Ascending aorta (tissue), 2 donors: ENCODE measurements at regions not wholly inside any gene's neighbourhood (a gene's known extent, or its start where the extent isn't known, plus 50 kb on each side); places are given as distances from the start of the nearest gene placed in this dataset.

Experiments used
- DNase-seq, 2 donors: peaks; one replicate each; pipeline ENCODE4 v3.0.0-alpha.2; 2019; ENCODE audit warnings: low spot score in 2 of 2
- H3K27ac ChIP-seq, 2 donors: fragments of 200-600 bp; sonication (generic); one replicate each; pipeline ENCODE4 v1.5.1; 2016 to 2017; ENCODE audit warnings: mild to moderate bottlenecking in 1 of 2
- H3K27me3 ChIP-seq: fragments of 200-600 bp; sonication (generic); one replicate; pipeline ENCODE4 v1.5.1; 2017
- H3K36me3 ChIP-seq, 2 donors: fragments of 200-600 bp; sonication (generic); one replicate each; pipeline ENCODE4 v1.5.1; 2016
- H3K4me1 ChIP-seq, 2 donors: fragments of 200-600 bp; sonication (generic); one replicate each; pipeline ENCODE4 v1.5.1; 2016 to 2017; ENCODE audit warnings: mild to moderate bottlenecking in 1 of 2
- H3K4me3 ChIP-seq, 2 donors: fragments of 200-600 bp; sonication (generic); one replicate each; pipeline ENCODE4 v1.5.1; 2016 to 2017; ENCODE audit warnings: mild to moderate bottlenecking in 1 of 2
- H3K9me3 ChIP-seq, 2 donors: fragments of 200-600 bp; sonication (generic); one replicate each; pipeline ENCODE4 v1.5.1; 2016
- CTCF ChIP-seq, 3 experiments: fragments of 200-600 bp in 2 of 3; fragments of 450-650 bp in 1 of 3; sonication (generic) in 2 of 3; IDR thresholded peaks; one replicate each; pipeline ENCODE4 v1.5.1; 2016 to 2019; ENCODE audit warnings: antibody characterized with exemption in 3 of 3, mild to moderate bottlenecking in 1 of 3, moderate library complexity in 1 of 3
- intact Hi-C: fragments of 100-400 bp; cut with DNase I; formaldehyde crosslinking; loops from one replicate; pipeline ENCODE4 v1.15.1; 2023

GRCh38 chr17:63314761-63315160, 131.3 kb downstream of the CYB561 start:
- Histone ChIP-seq H3K4me1 (no peaks in the 10 kb centered on the region), H3K27ac (no peak overlapping the region), H3K4me3 (no peak overlapping the region), H3K36me3 (peaks cover 3 to 12% of the 10 kb centered on the region in 2 donors), H3K27me3 (no peaks in the 10 kb centered on the region), H3K9me3 (no peaks in the 10 kb centered on the region)
- no peak for DNase-seq
- intact Hi-C loops: no loop called here
- no peak for TF ChIP-seq CTCF (IDR thresholded peaks at IDR 0.05)

GRCh38 chr17:63316100-63316499, 130.0 kb downstream of the CYB561 start:
- peaks cover 3 to 19% of the 10 kb centered on the region in 2 donors for H3K36me3 ChIP-seq
- DNase-seq: no peak
- no peak overlapping the region for H3K4me3 ChIP-seq
- H3K27me3 ChIP-seq: no peaks in the 10 kb centered on the region
- intact Hi-C loops: no loop called here
- H3K4me1 ChIP-seq: no peaks in the 10 kb centered on the region
- no peak for TF ChIP-seq CTCF (IDR thresholded peaks at IDR 0.05)
- no peaks in the 10 kb centered on the region for H3K9me3 ChIP-seq
- no peak overlapping the region for H3K27ac ChIP-seq

- TF ChIP-seq CTCF (IDR thresholded peaks at IDR 0.05): no peak
- no peaks in the 10 kb centered on the region for H3K27me3 ChIP-seq
- H3K9me3 ChIP-seq: no peaks in the 10 kb centered on the region
- peaks cover 3 to 19% of the 10 kb centered on the region in 2 donors for H3K36me3 ChIP-seq
- no peak for DNase-seq
- no peak overlapping the region for H3K4me3 ChIP-seq
- H3K4me1 ChIP-seq: no peaks in the 10 kb centered on the region
- H3K27ac ChIP-seq: no peak overlapping the region
- intact Hi-C loops: no loop called here
Measured at GRCh38 chr17:63317166-63317840, 128.8 kb downstream of the CYB561 start.

GRCh38 chr17:63325808-63326207, 120.3 kb downstream of the CYB561 start:
- no peak overlapping the region for H3K27ac ChIP-seq
- DNase-seq: no peak
- intact Hi-C loops: no loop called here
- TF ChIP-seq CTCF (IDR thresholded peaks at IDR 0.05): no peak
- H3K9me3 ChIP-seq: no peaks in the 10 kb centered on the region
- no peaks in the 10 kb centered on the region for H3K27me3 ChIP-seq
- H3K36me3 ChIP-seq: peaks cover 0 to 3% of the 10 kb centered on the region in 2 donors
- H3K4me3 ChIP-seq: no peak overlapping the region
- H3K4me1 ChIP-seq: peaks cover 0 to 2% of the 10 kb centered on the region in 2 donors

GRCh38 chr17:63329876-63330275, 116.2 kb downstream of the CYB561 start:
- Histone ChIP-seq H3K4me3 (no peak overlapping the region), H3K27me3 (no peaks in the 10 kb centered on the region), H3K4me1 (no peaks in the 10 kb centered on the region), H3K27ac (no peak overlapping the region), H3K9me3 (no peaks in the 10 kb centered on the region), H3K36me3 (no peaks in the 10 kb centered on the region)
- intact Hi-C loops: no loop called here
- DNase-seq: no peak
- TF ChIP-seq CTCF (IDR thresholded peaks at IDR 0.05): no peak
